Gastroesophageal sphincter (tissue), 4 donors: ENCODE measurements at regions not wholly inside any gene's neighbourhood (a gene's known extent, or its start where the extent isn't known, plus 50 kb on each side); places are given as distances from the start of the nearest gene placed in this dataset.
"Not testable (repeated sequence)": the region's sequence is repeated elsewhere in the genome, so short reads cannot be mapped to it uniquely, and the experiment has no call there.

Experiments used
- ATAC-seq: fragments of 150-250 bp; one replicate; pipeline ENCODE4 v1.9.1; 2016; ENCODE audit warnings: mild to moderate bottlenecking, moderate library complexity
- H3K27ac ChIP-seq, 4 donors: fragments of 200-600 bp; sonication (generic) in 3 of 4; 1 replicate in 3 of 4; 2 replicates in 1 of 4; pipeline ENCODE4 v1.5.1; 2016 to 2019
- H3K27me3 ChIP-seq: fragments of 200-600 bp; sonication (generic); one replicate; pipeline ENCODE4 v1.5.1; 2019
- H3K36me3 ChIP-seq, 2 donors: fragments of 200-600 bp; sonication (generic); one replicate each; pipeline ENCODE4 v1.5.1; 2019; ENCODE audit warnings: control low read depth in 1 of 2
- H3K4me1 ChIP-seq, 3 donors: fragments of 200-600 bp; sonication (generic); 1 replicate in 2 of 3; 2 replicates in 1 of 3; pipeline ENCODE4 v1.5.1; 2016 to 2019; ENCODE audit warnings: control low read depth in 2 of 3
- H3K4me3 ChIP-seq, 2 donors: fragments of 200-600 bp; sonication (generic); one replicate each; pipeline ENCODE4 v1.5.1; 2019; ENCODE audit warnings: mild to moderate bottlenecking in 1 of 2, moderate library complexity in 1 of 2
- H3K9me3 ChIP-seq, 3 donors: fragments of 200-600 bp; sonication (generic); one replicate each; pipeline ENCODE4 v1.5.1; 2017 to 2019; ENCODE audit warnings: control low read depth in 2 of 3
- EP300 ChIP-seq: sonication (generic); formaldehyde crosslinking; IDR thresholded peaks from one replicate; pipeline ENCODE4 v1.6.1; 2017; ENCODE audit warnings: antibody characterized with exemption, mild to moderate bottlenecking
- POLR2A ChIP-seq, 2 donors: fragments of 450-650 bp; IDR thresholded peaks; one replicate each; pipeline ENCODE4 v1.6.1; 2017; ENCODE audit warnings: antibody characterized with exemption in 2 of 2, mild to moderate bottlenecking in 2 of 2, moderate library complexity in 1 of 2
- POLR2AphosphoS5 ChIP-seq: sonication (generic); formaldehyde crosslinking; IDR thresholded peaks from one replicate; pipeline ENCODE4 v1.6.1; 2017; ENCODE audit warnings: antibody characterized with exemption
- WGBS, 2 donors: methylation state at CpG; one replicate each; pipeline ENCODE4 v1.1.5; 2018; ENCODE audit warnings: low coverage in 1 of 2; 5-methylcytosine and 5-hydroxymethylcytosine counted together
- TF ChIP-seq, protein P1 (sequence below), 4 experiments: fragments of 200-600 bp in 2 of 4; fragments of 450-650 bp in 2 of 4; sonication (generic) in 1 of 4; IDR thresholded peaks; one replicate each; pipeline ENCODE4 v1.5.1; 2017 to 2019; ENCODE audit warnings: antibody characterized with exemption in 4 of 4, mild to moderate bottlenecking in 2 of 4, moderate library complexity in 2 of 4

- Histone ChIP-seq H3K4me1 (no peaks in the 10 kb centered on the region), H3K36me3 (no peaks in the 10 kb centered on the region), H3K9me3 (peaks cover 0 to 2% (median 0%) of the 10 kb centered on the region in 3 donors), H3K4me3 (no peak overlapping the region), H3K27ac (no peak overlapping the region), H3K27me3 (peaks cover 14% of the 10 kb centered on the region)
- 41 to 55% methylated on average over 10 to 13 of the region's 13 CpGs for WGBS, 2 donors
- no peak for ATAC-seq
- TF ChIP-seq POLR2AphosphoS5 (no peak), EP300 (no peak), POLR2A (IDR thresholded peaks at IDR 0.05) (no peak)
- TF ChIP-seq, protein P1, sequence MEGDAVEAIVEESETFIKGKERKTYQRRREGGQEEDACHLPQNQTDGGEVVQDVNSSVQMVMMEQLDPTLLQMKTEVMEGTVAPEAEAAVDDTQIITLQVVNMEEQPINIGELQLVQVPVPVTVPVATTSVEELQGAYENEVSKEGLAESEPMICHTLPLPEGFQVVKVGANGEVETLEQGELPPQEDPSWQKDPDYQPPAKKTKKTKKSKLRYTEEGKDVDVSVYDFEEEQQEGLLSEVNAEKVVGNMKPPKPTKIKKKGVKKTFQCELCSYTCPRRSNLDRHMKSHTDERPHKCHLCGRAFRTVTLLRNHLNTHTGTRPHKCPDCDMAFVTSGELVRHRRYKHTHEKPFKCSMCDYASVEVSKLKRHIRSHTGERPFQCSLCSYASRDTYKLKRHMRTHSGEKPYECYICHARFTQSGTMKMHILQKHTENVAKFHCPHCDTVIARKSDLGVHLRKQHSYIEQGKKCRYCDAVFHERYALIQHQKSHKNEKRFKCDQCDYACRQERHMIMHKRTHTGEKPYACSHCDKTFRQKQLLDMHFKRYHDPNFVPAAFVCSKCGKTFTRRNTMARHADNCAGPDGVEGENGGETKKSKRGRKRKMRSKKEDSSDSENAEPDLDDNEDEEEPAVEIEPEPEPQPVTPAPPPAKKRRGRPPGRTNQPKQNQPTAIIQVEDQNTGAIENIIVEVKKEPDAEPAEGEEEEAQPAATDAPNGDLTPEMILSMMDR (IDR thresholded peaks at IDR 0.05) = no peak
Measured at GRCh38 chr5:2068531-2068930, 185.8 kb upstream of the IRX4 start.

- Histone ChIP-seq H3K4me3 (no peak overlapping the region), H3K9me3 (peaks cover 0 to 5% (median 0%) of the 10 kb centered on the region in 3 donors), H3K27ac (no peak overlapping the region), H3K27me3 (peaks cover 16% of the 10 kb centered on the region), H3K4me1 (no peaks in the 10 kb centered on the region), H3K36me3 (no peaks in the 10 kb centered on the region)
- 14 to 22% methylated on average over 9 to 12 of the region's 17 CpGs for WGBS, 2 donors
- no peak for ATAC-seq
- TF ChIP-seq POLR2A (IDR thresholded peaks at IDR 0.05) = no peak
- TF ChIP-seq POLR2AphosphoS5 = no peak
- no peak for TF ChIP-seq EP300
- TF ChIP-seq, protein P1 (IDR thresholded peaks at IDR 0.05) = no peak
Measured at GRCh38 chr5:2066373-2066772, 183.6 kb upstream of the IRX4 start.

DNA sequence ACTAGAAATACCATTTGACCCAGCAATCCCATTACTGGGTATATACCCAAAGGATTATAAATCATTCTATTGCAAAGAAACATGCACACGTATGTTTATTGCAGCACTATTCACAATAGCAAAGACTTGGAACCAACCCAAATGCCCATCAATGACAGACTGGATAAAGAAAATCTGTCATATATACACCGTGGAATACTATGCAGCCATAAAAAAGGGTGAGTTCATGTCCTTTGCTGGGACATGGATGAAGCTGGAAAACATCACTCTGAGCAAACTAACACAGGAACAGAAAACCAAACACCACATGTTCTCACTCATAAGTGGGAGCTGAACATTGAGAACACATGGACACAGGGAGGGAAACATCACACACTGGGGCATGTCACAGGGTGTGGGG, 180.7 kb upstream of the IRX4 start:
- not testable (repeated sequence) for H3K27ac ChIP-seq, H3K4me1 ChIP-seq, H3K4me3 ChIP-seq, ATAC-seq, H3K36me3 ChIP-seq, H3K9me3 ChIP-seq
- WGBS, 2 donors = 79 to 94% methylated on average over 2 of the region's 2 CpGs
- peaks cover 15% of the 10 kb centered on the region for H3K27me3 ChIP-seq

DNA sequence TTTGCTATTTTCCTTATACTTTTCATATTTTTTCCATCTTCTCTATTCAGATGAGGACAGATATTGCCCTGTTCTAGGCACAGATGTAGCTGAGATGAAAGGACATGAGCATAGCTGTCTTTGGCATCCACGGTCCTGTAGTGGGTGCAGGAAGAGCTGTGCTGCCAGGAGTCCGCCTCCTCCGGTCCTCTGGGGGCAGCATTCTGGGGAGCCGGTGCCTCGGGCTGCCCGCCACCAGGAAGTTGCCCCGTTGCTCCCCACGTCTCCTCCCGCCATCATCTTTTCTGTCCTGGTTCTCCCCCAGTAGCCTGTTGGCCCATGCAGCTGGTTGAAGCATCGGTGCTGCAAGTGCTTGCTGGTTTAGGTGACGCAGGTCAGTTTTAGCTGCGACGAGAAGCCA, 170.0 kb upstream of the IRX4 start:
- TF ChIP-seq POLR2A (IDR thresholded peaks at IDR 0.05) (no peak), POLR2AphosphoS5 (no peak), EP300 (no peak)
- TF ChIP-seq, protein P1 (IDR thresholded peaks at IDR 0.05) = no peak
- Histone ChIP-seq H3K36me3 (no peaks in the 10 kb centered on the region), H3K9me3 (no peaks in the 10 kb centered on the region), H3K4me1 (no peaks in the 10 kb centered on the region), H3K27ac (no peak overlapping the region), H3K27me3 (peaks cover 14% of the 10 kb centered on the region), H3K4me3 (no peak overlapping the region)
- 75% methylated on average over 4 of the region's 13 CpGs; no CpG with 5 or more reads in 1 of the 2 donors for WGBS, 2 donors
- ATAC-seq = no peak

DNA sequence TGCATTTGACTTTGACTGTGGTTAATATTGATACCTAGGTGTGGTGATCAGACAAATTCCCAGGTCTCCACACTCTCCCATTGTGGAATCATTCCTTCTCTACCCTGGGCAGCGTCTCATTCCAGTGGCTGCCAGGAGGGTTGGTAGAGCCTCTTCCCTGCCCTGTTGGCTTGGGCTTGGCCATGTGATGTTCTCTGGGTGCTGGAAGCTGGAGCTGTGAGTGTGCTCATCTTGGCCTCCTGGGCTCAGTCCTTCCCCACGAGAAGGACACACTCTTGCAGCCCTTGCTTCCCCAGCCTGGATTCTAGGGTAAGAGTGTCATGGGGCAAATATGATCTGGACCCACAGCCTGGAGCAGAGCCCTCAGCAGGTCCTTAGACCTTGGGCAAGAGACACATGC, 167.2 kb upstream of the IRX4 start:
- Histone ChIP-seq H3K27me3 (peaks cover 20% of the 10 kb centered on the region), H3K4me1 (no peaks in the 10 kb centered on the region), H3K27ac (no peak overlapping the region), H3K4me3 (no peak overlapping the region), H3K9me3 (no peaks in the 10 kb centered on the region), H3K36me3 (no peaks in the 10 kb centered on the region)
- no peak for ATAC-seq
- 38% methylated on average over 2 of the region's 2 CpGs; no CpG with 5 or more reads in 1 of the 2 donors for WGBS, 2 donors
- TF ChIP-seq, protein P1 (IDR thresholded peaks at IDR 0.05) = no peak
- TF ChIP-seq EP300 = no peak
- TF ChIP-seq POLR2AphosphoS5 = no peak
- no peak for TF ChIP-seq POLR2A (IDR thresholded peaks at IDR 0.05)
